Calu3 (cell line): ENCODE measurements at regions not wholly inside any gene's neighbourhood (a gene's known extent, or its start where the extent isn't known, plus 50 kb on each side); places are given as distances from the start of the nearest gene placed in this dataset.

Source experiments
- BruUV-seq: library from RNA; stranded (reverse); fragments of 400-500 nt; replicated peaks from 2 replicates; lab custom pipeline; 2021; lab: Mats Ljungman, UMichigan
- CTCF ChIA-PET: fragments of 300-600 bp; sonication (Branson Sonifier 250); formaldehyde crosslinking; loops from one replicate; lab custom pipeline; 2022; ENCODE audit warnings: antibody characterized with exemption; lab: Charles Lee
- DNase-seq: peaks from one replicate; pipeline ENCODE4 v3.0.0; 2022
- H3K27ac Mint-ChIP-seq: one replicate; pipeline ENCODE4 v1.8.0; 2022; ENCODE audit warnings: mixed read lengths; ENCODE audit not compliant: unreplicated experiment
- H3K27me3 Mint-ChIP-seq: one replicate; pipeline ENCODE4 v1.8.0; 2022; ENCODE audit warnings: mixed read lengths; ENCODE audit not compliant: unreplicated experiment
- H3K36me3 Mint-ChIP-seq: one replicate; pipeline ENCODE4 v1.8.0; 2022; ENCODE audit warnings: mild to moderate bottlenecking, moderate library complexity, mixed read lengths; ENCODE audit not compliant: insufficient read depth, unreplicated experiment
- H3K4me1 Mint-ChIP-seq: one replicate; pipeline ENCODE4 v1.8.0; 2022; ENCODE audit warnings: mild to moderate bottlenecking, low read depth, mixed read lengths; ENCODE audit not compliant: unreplicated experiment
- H3K4me3 Mint-ChIP-seq: one replicate; pipeline ENCODE4 v1.8.0; 2022; ENCODE audit warnings: mild to moderate bottlenecking, low read depth, moderate library complexity, mixed read lengths; ENCODE audit not compliant: unreplicated experiment
- H3K9me3 Mint-ChIP-seq: one replicate; pipeline ENCODE4 v1.8.0; 2022; ENCODE audit warnings: low read depth, mixed read lengths; ENCODE audit not compliant: unreplicated experiment
- CTCF ChIP-seq: fragments of 200-600 bp; IDR thresholded peaks from one replicate; pipeline ENCODE4 v1.8.0; 2022; ENCODE audit warnings: antibody characterized with exemption; ENCODE audit not compliant: unreplicated experiment
- intact Hi-C: fragments of 100-400 bp; cut with micrococcal nuclease; formaldehyde crosslinking; loops from one replicate; pipeline ENCODE4 v1.10.0; 2022; ENCODE audit not compliant: unreplicated experiment

GRCh38 chr13:83709426-83710132 is 172.7 kb downstream of the SLITRK1 start:
- no peak for DNase-seq
- Mint-ChIP-seq H3K4me1 (no peaks in the 10 kb centered on the region), H3K4me3 (no peak overlapping the region), H3K36me3 (no peaks in the 10 kb centered on the region), H3K27ac (no peak overlapping the region), H3K27me3 (no peaks in the 10 kb centered on the region), H3K9me3 (no peaks in the 10 kb centered on the region)
- CTCF ChIA-PET, result no interaction called here
- no TSS peak for BruUV-seq
- TF ChIP-seq CTCF, result no peak
- intact Hi-C loops, result no loop called here

- Mint-ChIP-seq H3K9me3 (no peaks in the 10 kb centered on the region), H3K27me3 (no peaks in the 10 kb centered on the region), H3K4me3 (no peak overlapping the region), H3K4me1 (no peaks in the 10 kb centered on the region), H3K27ac (no peak overlapping the region), H3K36me3 (no peaks in the 10 kb centered on the region)
- CTCF ChIA-PET, result no interaction called here
- no peak for DNase-seq
- TF ChIP-seq CTCF, result no peak
- intact Hi-C loops, result no loop called here
- BruUV-seq, result no TSS peak
These were observed 180.3 kb downstream of the SLITRK1 start for GRCh38 chr13:83702021-83702420.

- no peak for TF ChIP-seq CTCF
- BruUV-seq, result no TSS peak
- Mint-ChIP-seq H3K4me1 (no peaks in the 10 kb centered on the region), H3K36me3 (no peaks in the 10 kb centered on the region), H3K27ac (no peak overlapping the region), H3K4me3 (no peak overlapping the region), H3K27me3 (no peaks in the 10 kb centered on the region), H3K9me3 (no peaks in the 10 kb centered on the region)
- DNase-seq, result no peak
- intact Hi-C loops, result no loop called here
- CTCF ChIA-PET, result no interaction called here
These were observed 189.5 kb downstream of the SLITRK1 start for GRCh38 chr13:83692800-83693199.

- H3K27me3 Mint-ChIP-seq, result no peaks in the 10 kb centered on the region
- no peaks in the 10 kb centered on the region for H3K4me1 Mint-ChIP-seq
- no TSS peak for BruUV-seq
- intact Hi-C loops, result no loop called here
- H3K27ac Mint-ChIP-seq, result no peak overlapping the region
- no peaks in the 10 kb centered on the region for H3K36me3 Mint-ChIP-seq
- CTCF ChIA-PET, result no interaction called here
- no peak overlapping the region for H3K4me3 Mint-ChIP-seq
- DNase-seq, result no peak
- H3K9me3 Mint-ChIP-seq, result no peaks in the 10 kb centered on the region
- no peak for TF ChIP-seq CTCF
These were observed 190.3 kb downstream of the SLITRK1 start for GRCh38 chr13:83691966-83692365.
